ENCODE measurements at regions not wholly inside any gene's neighbourhood (a gene's known extent, or its start where the extent isn't known, plus 50 kb on each side); places are given as distances from the start of the nearest gene placed in this dataset.
"Not testable (repeated sequence)": the region's sequence is repeated elsewhere in the genome, so short reads cannot be mapped to it uniquely, and the experiment has no call there.

- DNase-seq (ENCODE audit: extremely low spot score), result no peak
- intact Hi-C loops (cut with DNase I), result no loop called here
- WGBS, result 78% methylated on average over 2 of the region's 2 CpGs
- H3K9me3 ChIP-seq, result peaks cover 0 to under 1% (median 0%) of the 10 kb centered on the region in 4 donors
- H3K4me3 ChIP-seq, result no peak overlapping the region
- no peak overlapping the region for H3K27ac ChIP-seq (replicated peaks in 1 of 4)
- no peaks in the 10 kb centered on the region for H3K36me3 ChIP-seq
- no peak for TF ChIP-seq CTCF (IDR thresholded peaks at IDR 0.05)
- TF ChIP-seq POLR2AphosphoS5 (IDR thresholded peaks at IDR 0.05), result no peak
- no peak for TF ChIP-seq EP300 (IDR thresholded peaks at IDR 0.05)
- no peak for TF ChIP-seq POLR2A (IDR thresholded peaks at IDR 0.05; ENCODE audit: low read depth)
- H3K4me1 ChIP-seq, result no peaks in the 10 kb centered on the region
- no peaks in the 10 kb centered on the region for H3K27me3 ChIP-seq
Observed at GRCh38 chr9:73294336-73294735, 142.7 kb downstream of the ANXA1 start.

- Histone ChIP-seq H3K27ac (replicated peaks in 1 of 4) (no peak overlapping the region), H3K4me3 (no peak overlapping the region), H3K36me3 (no peaks in the 10 kb centered on the region), H3K27me3 (no peaks in the 10 kb centered on the region), H3K4me1 (no peaks in the 10 kb centered on the region), H3K9me3 (peaks cover 0 to 3% (median 0%) of the 10 kb centered on the region in 4 donors)
- intact Hi-C loops (cut with DNase I), result no loop called here
- DNase-seq (ENCODE audit: extremely low spot score), result no peak
- no peak for TF ChIP-seq EP300 (IDR thresholded peaks at IDR 0.05)
- TF ChIP-seq CTCF (IDR thresholded peaks at IDR 0.05), result no peak
- no peak for TF ChIP-seq POLR2AphosphoS5 (IDR thresholded peaks at IDR 0.05)
- no peak for TF ChIP-seq POLR2A (IDR thresholded peaks at IDR 0.05; ENCODE audit: low read depth)
Observed at GRCh38 chr9:73325983-73326382, 174.3 kb downstream of the ANXA1 start.

- Histone ChIP-seq H3K4me1 (no peaks in the 10 kb centered on the region), H3K36me3 (no peaks in the 10 kb centered on the region), H3K9me3 (peaks cover 0 to 3% (median 0%) of the 10 kb centered on the region in 4 donors), H3K4me3 (no peak overlapping the region), H3K27ac (replicated peaks in 1 of 4) (no peak overlapping the region), H3K27me3 (no peaks in the 10 kb centered on the region)
- TF ChIP-seq CTCF (IDR thresholded peaks at IDR 0.05), result no peak
- TF ChIP-seq POLR2AphosphoS5 (IDR thresholded peaks at IDR 0.05), result no peak
- TF ChIP-seq EP300 (IDR thresholded peaks at IDR 0.05), result no peak
- TF ChIP-seq POLR2A (IDR thresholded peaks at IDR 0.05; ENCODE audit: low read depth), result no peak
- intact Hi-C loops (cut with DNase I), result no loop called here
- 61% methylated on average over 2 of the region's 2 CpGs for WGBS
- no peak for DNase-seq (ENCODE audit: extremely low spot score)
Observed at GRCh38 chr9:73327149-73327548, 175.5 kb downstream of the ANXA1 start.

- H3K27me3 ChIP-seq; H3K9me3 ChIP-seq; intact Hi-C loops (cut with DNase I); DNase-seq (ENCODE audit: extremely low spot score); H3K27ac ChIP-seq (replicated peaks in 1 of 4); H3K4me3 ChIP-seq; H3K4me1 ChIP-seq; H3K36me3 ChIP-seq: not testable (repeated sequence)
- 91% methylated on average over 2 of the region's 2 CpGs for WGBS
Observed at GRCh38 chr9:73337182-73337581, 185.5 kb downstream of the ANXA1 start.

- no peak overlapping the region for H3K4me3 ChIP-seq
- no peak for TF ChIP-seq CTCF (IDR thresholded peaks at IDR 0.05)
- no peak for TF ChIP-seq POLR2A (IDR thresholded peaks at IDR 0.05; ENCODE audit: low read depth)
- no peak for TF ChIP-seq POLR2AphosphoS5 (IDR thresholded peaks at IDR 0.05)
- TF ChIP-seq EP300 (IDR thresholded peaks at IDR 0.05), result no peak
- no peak overlapping the region for H3K27ac ChIP-seq (replicated peaks in 1 of 4)
- no peaks in the 10 kb centered on the region for H3K27me3 ChIP-seq
- no peak for DNase-seq (ENCODE audit: extremely low spot score)
- intact Hi-C loops (cut with DNase I), result no loop called here
- H3K9me3 ChIP-seq, result no peaks in the 10 kb centered on the region
- no peaks in the 10 kb centered on the region for H3K4me1 ChIP-seq
- H3K36me3 ChIP-seq, result no peaks in the 10 kb centered on the region
- 84% methylated on average over 3 of the region's 3 CpGs for WGBS
Observed at GRCh38 chr9:73344060-73344459, 192.4 kb downstream of the ANXA1 start.

Measured in esophagus muscularis mucosa (tissue), 4 donors.